ENCODE measurements at regions not wholly inside any gene's neighbourhood (a gene's known extent, or its start where the extent isn't known, plus 50 kb on each side); places are given as distances from the start of the nearest gene placed in this dataset.

DNA sequence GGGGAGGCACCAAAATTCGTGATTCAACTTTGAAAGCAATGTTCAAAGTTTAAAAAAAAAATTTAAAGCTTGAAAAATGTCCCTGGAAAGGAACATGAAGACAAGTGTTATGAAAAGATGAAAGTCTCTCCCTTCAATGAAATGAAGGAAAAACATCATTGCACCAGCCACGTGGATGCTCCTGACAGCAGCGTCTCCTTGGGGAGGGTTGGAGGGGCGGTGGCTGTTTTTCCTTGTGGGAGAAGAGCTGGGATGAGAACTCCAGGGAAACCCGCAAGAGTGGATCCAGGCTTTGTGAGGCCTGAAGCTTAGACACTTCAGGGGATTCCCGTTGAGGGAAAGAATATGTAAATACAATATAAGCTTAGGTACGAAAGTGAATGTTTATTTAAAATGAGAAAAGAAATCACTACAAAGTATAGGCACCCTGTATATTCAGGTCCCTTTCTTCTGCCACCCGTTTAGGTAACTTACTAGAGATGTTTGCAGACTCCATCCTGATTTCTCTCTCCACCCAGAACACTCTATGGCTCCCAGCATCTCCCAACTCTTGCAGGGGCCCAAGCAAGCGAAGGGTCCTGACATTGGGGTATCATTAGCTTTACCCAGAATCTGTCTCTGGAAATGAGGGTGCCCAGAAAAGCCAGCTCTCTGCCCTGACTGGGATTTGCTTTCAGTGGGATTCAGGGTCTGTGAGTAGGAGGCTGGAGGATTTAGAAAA lies 63.1 kb upstream of the BAIAP2L1 start:
- DNase-seq (ENCODE audit: low spot score) = peak; percentile 42

DNA sequence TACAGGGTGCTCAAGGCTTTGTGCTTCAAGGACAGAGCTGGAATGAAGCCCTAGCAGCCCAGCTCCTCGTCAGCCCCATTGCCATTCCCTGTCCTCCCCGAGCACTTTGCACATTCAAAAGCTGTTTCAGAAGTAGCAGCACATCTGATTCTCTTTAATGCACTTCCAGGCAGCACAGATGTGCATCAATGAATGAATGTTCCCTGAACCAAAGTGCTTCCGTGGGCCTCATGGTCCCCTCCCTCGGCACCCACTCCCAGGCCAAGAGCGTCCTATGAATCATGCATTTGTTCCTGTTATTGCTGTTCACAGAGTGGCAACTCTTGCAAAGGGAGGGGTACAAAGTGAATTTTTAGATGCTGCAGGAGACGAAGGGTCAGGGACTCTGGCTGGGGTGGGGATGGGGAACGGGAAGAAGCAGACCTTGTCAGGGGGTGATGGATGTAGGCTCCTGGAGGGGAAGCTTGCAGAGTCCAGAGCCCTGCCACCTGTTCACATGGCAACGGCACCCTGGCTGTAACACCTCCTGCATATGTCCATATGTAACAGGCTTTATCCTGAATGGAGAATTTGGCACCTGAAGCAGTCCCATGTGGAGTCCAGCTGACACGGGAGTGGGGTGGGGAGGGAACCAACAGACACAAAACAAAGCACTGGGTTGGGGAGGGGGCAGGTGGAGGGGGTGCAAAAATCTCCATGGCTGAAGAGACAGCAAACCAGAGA lies 62.2 kb upstream of the BAIAP2L1 start:
- DNase-seq (ENCODE audit: low spot score) = no peak

DNA sequence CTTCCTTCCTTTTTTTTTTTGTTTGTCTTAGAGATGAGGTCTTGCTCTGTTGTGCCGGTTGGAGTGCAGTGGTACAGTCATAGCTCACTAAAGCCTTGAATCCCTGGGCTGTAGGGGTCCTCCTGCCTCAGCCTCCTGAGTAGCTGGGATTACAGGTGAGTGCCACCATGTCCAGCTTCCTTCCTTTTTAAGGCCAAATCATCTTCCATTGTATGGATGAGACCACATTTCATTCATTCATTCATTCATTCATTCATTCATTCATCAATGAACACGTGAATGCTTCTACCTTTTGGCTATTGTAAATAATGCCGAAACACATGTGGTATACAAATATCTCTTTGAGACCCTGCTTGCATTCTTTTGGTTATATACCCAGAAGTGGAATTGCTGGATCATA lies 60.0 kb upstream of the BAIAP2L1 start:
- DNase-seq (ENCODE audit: low spot score) = no peak

DNA sequence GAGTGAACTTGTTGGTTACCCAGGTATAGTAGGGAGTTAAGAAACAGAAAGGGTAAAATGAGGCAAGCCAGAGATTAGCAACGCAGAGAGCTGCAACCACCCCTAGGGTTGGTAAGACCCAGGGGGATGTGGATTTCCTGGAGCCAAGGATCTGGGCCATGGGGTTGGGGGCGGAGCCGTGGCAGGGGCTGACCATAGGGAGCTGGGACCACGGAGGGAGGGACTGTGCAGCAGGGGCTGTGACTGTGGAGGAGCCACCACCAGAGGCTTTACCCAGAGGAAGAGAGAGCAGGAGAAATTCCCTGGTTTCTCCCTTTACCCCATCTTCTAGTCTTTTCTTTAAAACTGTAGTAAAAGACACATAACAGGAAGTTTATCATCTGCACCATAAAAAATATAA lies 58.6 kb upstream of the BAIAP2L1 start:
- no peak for DNase-seq (ENCODE audit: low spot score)

DNA sequence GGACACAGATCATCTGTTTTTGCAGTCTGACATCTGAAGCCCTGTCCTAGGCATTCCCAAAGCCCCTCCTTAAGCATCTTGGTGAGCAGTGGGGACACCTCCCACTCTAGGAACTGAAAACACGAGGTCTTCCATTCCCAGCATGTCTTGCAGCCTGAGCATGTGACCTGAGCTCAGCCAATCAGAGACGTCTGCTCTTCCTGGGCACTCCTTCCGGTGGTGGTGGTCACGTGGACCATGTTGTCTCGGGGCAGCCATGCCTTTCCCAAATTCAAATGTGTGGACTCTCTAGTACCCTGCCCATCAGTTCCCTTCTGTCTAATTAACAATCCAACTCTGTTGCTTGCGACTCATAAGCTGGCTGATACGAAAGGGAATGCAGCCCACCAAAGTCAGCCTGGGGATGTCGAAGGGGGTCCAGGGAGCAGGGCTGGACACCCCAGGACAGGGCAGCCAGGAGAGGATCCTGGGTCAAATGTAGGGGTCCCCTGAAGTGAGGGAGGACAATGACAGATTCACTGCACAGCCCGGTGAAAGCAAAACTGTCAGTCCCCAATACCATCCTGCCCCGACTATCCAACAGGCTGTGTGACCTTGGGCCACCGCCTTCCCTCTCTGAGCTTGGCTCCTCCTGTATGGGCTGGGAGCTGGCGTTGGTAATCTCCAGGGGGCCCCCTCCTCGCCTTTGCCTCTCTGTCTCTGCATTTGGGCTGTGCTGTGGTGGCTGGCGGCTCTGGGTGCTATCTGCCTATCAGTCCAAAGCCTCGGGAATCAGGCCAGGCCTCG lies 57.4 kb upstream of the BAIAP2L1 start:
- no peak for DNase-seq (ENCODE audit: low spot score)

DNA sequence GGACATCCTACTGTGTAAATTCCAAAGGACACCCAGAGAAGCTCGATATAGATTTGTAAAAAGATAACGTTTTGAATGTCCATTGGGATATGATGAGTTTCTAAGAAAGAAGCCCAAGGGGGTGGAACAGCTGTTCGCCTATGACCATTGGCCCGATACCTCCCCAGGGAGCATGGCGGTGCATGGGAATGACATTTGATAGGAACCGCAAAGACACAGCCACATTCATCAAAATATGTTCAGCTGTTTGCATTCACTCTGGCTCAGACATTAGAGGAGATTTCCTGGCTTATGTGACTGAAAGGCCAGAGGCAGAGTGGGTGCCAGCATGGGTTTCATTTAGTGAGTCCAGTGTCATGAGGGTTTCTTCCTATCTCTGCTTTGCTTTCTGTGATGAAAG lies 56.0 kb upstream of the BAIAP2L1 start:
- no peak for DNase-seq (ENCODE audit: low spot score)

DNA sequence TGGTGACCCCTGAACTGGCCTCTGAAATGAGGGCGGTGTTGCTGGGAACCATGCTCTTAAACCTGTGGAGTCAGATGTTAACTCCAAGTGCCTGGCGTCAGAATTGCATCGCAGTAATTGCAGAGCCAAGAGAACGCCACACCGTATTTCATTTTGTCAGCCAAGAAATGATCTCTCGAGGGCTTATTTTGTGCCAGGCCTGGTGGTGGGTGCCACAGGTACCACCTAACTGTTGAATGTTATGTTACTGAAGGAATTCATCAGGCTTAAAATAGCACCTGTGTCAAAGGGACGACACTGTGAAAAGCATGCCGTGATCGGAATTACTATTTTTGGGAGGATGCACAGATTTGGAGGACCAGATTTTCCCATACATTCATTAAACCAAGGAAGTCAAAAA lies 51.9 kb upstream of the BAIAP2L1 start:
- DNase-seq (ENCODE audit: low spot score) = no peak
